Suppressor macrophage treated with lipopolysaccharide for 1 hour (primary cell): ENCODE measurements at regions not wholly inside any gene's neighbourhood (a gene's known extent, or its start where the extent isn't known, plus 50 kb on each side); places are given as distances from the start of the nearest gene placed in this dataset.
A peak's percentile ranks its signal among the peaks of the same experiment; 100 is the strongest.

ENCODE experiments used
- DNase-seq, 3 donors: peaks; one replicate each; pipeline ENCODE4 v3.0.0-alpha.2; 2020 to 2022

DNA sequence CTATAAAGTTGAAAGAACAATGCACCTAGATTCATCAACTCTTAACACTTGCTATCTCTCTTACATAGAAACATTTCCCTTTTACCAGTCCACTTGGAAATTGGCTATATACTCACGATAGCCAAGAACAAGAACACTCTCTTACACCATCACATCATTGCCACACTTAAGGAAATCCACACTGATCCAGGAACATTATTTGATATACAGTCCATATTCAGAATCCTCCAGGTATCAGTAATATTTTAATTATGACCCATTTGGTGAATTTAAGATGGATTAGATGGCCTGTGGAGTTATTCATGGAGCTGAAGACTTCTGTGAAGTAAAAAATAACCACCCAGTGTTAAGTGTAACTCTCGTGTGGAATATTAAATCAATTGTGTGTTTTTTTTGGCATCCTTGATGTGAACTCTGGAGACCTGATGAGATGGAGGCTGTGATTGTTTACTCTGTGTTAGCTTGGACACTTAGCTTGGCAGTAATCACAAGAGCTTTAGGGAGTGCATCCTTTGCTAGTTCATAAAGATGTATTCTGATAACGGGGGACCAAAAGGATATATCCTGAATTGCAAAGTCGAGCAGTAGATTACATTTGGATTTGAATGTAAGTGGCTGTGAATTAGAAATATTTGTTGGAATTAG, 52.0 kb upstream of the ABL1 start:
- DNase-seq: no peak

- DNase-seq: peak in 1 of 3 donors; percentile 6
Observed at GRCh38 chr9:130785053-130785452, 50.0 kb upstream of the ABL1 start.
